Activated T-helper 1 cell treated with Interleukin-2 at 50 U/mL for 16 hours (primary cell): ENCODE measurements at regions not wholly inside any gene's neighbourhood (a gene's known extent, or its start where the extent isn't known, plus 50 kb on each side); places are given as distances from the start of the nearest gene placed in this dataset.

Experiments
- DNase-seq: peaks from one replicate; pipeline ENCODE4 v3.0.0-alpha.2; 2020; ENCODE audit warnings: low read depth

DNA sequence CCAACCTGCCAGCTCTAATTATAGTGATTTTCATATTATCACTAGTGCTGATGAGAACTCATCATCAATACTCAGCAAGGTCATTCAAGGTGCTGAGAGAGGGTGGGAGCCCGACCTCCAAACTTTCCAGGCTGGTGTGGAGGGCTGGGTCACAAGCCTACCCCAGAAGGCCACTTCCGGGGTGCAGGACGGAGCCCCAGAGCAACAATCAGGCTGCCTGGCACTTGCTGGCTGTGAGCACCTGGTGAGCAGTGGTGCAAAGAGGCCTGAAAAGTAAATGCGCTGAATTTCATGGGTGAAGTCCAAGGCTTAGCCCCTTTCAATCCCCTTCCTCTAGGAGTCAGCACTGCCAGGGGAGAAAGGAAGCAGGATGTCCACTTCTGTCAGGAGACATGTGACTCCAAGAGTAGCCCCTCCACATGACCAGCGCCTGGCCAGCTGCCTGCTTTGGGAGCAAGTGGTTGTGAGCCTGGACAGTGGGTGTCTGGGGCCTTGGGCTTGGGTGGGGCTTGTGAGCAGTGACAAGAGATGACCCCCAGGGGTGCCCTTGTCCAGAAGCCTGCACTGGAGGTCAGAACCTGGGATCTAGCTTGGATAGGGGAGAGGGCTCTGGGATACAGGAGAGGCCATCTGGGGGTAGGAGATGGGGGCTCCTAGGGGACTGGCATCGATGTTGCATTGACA is 165.0 kb upstream of the TLE3 start:
- no peak for DNase-seq

DNA sequence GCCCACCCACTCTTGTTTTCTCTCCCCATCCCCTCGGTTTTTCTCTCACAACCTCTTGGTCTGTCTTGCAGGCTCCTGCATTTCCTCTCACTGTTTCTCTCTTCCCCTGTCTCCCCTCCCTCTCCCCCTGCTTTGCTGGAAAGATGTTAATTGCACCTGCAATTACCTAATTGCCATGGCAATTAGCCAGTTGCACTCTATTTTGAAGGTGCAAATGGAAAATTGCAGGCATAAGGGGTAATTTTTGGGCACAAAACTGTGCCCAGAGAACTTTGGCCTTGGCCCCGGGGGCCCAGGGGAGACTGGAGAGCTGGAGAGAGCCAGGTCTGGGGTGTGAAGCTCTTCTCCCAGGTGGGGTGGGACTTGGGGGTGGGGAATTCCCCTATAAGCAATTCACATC is 164.5 kb upstream of the TLE3 start:
- DNase-seq: no peak

GRCh38 chr15:70261083-70261482 is 163.4 kb upstream of the TLE3 start:
- no peak for DNase-seq

DNA sequence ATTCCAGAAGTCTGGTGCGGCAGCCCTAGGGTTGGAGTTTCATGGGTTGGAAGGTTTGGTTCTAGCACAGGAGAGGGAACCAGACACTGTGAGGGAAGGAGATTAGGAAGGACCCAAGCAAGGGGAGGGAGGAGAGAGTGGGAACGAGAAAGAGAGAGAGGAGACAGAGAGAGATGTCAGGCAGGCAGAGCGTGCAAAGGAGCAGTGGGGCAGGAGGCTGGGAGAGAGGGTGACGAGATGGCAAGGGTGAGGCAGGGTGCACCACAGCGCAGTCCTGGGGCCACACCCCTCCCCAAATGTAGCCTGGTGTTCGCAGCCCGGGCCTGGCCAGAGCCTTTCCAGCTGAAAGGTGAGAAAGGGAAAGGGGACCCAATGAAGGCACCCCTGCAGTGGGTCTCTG is 162.9 kb upstream of the TLE3 start:
- DNase-seq: no peak

- DNase-seq: no peak
Measured at GRCh38 chr15:70259640-70260508, 162.2 kb upstream of the TLE3 start.

DNA sequence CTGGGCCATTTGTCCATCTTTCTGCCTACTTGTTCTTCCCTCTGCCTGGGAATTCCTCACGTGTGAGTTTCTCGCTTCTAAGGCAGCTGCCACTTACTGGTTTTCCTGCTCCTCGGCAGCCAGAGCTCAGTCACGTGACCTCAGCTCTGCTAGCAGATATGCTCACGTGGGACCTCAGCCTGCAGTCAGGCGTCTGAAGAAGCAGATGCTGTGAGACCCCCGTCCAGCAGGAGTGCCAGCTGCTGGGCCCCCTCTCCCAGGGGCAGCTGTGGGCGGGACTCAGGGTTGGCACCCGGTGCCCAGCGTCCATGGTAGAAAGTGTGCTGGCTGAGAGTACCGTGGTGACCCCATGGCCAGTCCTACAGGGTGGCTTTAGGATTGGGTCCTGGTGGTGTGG is 161.3 kb upstream of the TLE3 start:
- peak; percentile 39 for DNase-seq

DNA sequence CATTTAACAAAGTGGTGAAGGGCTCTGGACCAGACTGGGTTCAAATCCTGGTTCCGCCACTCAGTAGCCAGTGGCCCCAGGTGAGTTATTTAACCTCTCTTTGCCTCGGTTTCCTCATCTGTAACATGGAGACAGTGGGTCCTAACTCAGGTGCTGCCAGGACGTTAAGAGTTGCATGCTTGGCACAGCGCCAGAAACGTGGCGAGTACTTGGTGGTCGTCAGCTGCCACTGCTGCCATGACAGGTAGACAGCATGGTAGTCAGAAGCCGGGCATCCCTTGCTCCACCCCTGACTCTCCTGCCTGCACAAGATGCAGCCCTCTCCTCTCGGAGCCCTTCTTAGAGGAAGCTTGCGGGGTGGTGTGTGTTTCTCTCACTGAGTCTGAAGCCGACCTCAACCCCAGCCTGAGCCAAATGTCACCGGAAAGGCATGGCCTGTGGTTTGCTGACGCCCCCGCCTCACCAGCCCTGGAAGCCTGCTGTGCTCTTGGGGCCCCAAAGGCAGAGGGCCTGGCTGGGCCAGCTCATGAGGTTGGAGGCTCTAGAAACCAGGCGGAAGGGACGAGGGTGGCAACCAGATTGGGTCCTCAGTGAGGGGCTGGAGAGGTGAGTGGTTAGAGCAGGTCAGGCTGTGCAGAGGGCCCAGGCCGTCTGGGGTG is 160.8 kb upstream of the TLE3 start:
- peak; percentile 43 for DNase-seq

DNA sequence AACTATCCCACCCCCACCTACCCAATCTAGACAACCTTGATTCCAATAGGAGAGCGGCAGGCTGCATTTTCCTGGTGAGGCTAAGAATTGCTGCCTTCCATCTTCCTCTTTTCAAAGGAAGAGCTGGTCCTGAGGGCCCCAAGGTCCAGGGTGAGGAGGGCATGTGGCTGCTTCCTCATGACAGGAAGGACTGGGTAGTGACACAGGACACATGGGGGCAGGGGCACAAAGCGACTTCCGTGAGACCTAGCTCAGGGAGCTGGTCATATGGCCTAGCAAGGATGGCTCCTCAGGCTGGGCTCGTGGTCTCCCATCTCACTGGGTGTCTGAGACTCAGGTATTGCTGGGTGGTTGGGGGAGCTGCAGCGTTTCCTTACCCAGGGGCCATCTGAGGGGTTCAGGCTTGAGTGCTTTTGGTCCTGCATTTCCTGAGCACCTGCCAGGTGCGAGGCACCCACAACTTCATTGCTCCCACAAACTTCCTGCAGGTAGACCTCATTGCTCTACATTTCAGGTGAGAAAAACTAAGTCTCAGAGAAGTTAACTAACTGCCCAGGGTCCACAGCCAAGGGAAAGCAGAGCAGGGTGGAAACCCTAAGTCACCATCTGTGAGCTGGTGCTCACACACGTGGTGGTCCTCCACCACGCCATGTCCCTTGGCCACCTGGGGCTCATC is 160.0 kb upstream of the TLE3 start:
- no peak for DNase-seq

GRCh38 chr15:70257047-70257446 is 159.3 kb upstream of the TLE3 start:
- no peak for DNase-seq

GRCh38 chr15:70254311-70254869 is 156.7 kb upstream of the TLE3 start:
- no peak for DNase-seq

- DNase-seq: no peak
Measured at GRCh38 chr15:70253461-70254156, 155.9 kb upstream of the TLE3 start.

GRCh38 chr15:70252951-70253320 is 155.2 kb upstream of the TLE3 start:
- DNase-seq: no peak

DNA sequence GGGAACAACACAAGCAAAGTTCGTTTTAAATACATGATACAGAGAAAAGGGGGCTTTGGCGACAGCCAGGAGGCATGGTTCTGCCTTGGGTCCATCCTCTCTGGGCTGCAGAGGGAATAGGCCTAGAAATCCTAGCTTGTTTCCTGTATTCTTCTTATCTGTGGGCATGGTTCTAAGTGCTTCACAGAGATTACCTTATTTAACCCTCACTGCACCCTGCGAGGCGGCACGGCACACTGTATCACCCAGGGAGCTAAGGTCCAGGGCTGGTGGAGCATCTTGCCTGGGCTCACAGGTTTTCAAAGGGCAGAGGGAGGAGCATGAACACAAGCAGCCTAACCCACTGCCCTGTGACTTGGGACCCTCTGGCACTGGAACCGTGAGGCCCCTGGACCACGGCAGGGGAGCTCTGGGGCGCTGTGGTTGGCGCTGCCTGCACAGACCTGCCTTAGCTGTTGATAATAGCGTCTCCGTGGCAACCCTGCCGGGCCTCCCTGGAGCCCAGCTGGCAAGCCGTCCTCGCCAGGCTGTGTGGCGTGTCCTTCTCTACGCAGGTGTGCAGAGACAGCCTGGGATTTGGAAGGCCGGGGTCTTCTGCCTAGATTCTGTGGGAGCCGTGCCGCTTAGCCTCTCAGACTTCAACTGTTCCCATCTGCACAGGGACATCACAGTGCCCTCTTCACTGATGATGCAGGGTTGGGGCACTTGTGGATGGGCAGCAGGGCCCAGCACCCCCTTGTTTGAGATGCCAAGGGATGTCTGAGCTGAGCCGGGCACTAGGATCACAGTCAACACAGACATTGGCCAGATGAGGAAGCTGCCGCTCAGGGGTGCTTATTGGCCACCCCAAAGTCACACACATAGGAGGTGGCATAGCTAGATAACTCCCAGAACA is 154.6 kb upstream of the TLE3 start:
- no peak for DNase-seq

GRCh38 chr15:70251246-70251990 is 153.7 kb upstream of the TLE3 start:
- DNase-seq: no peak

DNA sequence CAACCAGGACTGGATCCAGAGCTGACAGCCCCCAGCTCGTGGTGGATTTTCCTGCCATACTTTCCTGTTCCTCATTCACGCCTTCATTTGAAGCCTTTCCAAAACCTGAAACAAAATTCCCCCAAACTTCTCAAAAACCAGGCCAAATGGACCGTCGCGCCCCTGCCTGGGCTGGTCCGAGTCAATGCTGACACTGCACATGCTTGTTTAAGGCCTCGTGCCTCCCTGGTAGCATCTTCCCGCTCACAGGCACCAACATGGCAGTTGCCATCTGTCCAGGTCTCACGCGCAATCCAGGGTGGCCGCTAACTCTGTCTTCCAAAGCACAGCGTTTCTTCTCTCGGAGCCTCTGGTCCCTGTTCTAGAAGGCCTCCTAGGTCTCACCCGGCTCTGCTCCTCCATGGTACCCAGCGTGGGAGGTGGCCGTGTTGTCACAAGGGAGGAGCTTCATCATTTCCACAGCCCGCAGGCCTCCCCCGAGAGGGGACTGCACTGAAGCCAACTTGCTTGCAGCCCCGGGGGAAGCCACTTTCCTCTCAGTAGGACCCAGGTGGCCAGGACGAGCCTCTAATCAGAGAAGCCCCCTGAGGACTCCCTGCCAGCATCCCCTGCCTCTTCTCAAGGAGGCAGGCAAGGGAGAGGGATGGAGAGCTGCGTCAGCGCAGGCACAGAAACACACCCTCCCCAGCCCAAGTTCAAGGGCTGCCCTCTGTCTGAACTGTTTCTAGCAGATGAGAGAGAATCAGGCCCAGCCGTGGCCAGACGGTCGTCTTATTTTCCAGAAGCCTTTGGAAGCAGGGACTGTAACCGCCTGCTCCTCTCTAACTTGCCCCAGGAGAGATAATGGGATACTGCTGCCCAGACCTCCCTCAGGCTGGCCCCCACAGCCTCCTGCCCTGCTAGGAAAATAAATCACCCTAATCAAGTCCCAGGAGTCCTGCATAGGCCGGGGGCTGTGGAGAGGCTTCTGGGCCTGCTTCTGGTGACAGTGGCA is 152.8 kb upstream of the TLE3 start:
- DNase-seq: no peak

- no peak for DNase-seq
Measured at GRCh38 chr15:70249616-70250015, 151.9 kb upstream of the TLE3 start.

DNA sequence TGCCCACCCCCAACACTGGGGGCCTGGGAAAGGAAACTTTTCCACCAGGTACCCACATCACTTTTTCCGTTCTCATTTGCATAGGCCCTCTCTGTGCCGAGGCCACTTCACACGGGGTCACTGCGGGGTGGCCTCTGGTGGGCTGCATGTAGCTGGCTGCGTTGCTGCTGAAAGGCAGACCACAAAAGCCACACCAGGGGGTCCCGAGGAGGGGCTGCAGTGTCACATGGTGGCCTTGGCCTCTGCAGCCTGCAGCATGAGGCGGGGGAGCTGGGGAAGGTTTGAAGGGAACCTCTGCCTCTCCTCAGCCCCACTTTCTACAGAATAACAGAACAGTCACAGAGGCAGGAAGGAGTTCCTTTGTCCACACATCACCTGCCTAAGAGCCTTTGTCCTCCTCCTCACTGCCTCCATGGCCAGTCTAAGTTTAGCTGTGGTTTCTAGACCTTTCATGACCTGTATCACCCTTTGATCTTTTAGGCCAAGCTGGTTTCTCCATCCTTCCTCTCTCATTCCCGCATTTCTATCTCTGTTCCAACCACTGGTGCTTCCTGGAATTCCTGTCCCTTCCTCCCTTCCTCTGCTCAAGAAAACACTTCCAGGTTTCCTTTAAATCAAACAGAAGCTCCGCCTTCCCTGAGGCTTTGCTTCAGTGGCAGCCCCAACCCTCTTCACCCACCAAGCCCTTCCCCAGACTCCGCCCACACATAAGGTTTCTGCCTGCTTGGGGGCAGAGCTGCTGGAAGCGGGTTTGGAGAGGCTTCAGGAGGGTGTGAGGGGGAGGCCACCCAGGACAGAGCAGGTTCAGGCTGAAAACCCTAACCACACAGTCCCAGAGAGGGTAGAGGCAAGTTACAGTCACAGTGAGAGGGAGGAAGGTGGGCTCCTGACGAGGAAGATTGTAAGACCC is 150.7 kb upstream of the TLE3 start:
- DNase-seq: no peak
